ENCODE measurements at regions not wholly inside any gene's neighbourhood (a gene's known extent, or its start where the extent isn't known, plus 50 kb on each side); places are given as distances from the start of the nearest gene placed in this dataset.
A peak's percentile ranks its signal among the peaks of the same experiment; 100 is the strongest.

GRCh38 chr10:110413903-110414547 is 83.7 kb upstream of the DUSP5 start:
- Histone ChIP-seq H3K4me1 (ENCODE audit: insufficient read depth, low read length) (peaks cover 40% of the 10 kb centered on the region), H3K27ac (ENCODE audit: low read depth in 1 of 2, low read length in 2 of 2) (peak overlapping the region in 1 of 2 donors; percentile 26), H3K36me3 (ENCODE audit: insufficient read depth, low read length) (no peaks in the 10 kb centered on the region), H3K4me3 (ENCODE audit: low read length) (no peak overlapping the region), H3K27me3 (ENCODE audit: control insufficient read depth in 1 of 2, insufficient read depth in 2 of 2, low read length in 2 of 2) (no peaks in the 10 kb centered on the region), H3K9me3 (ENCODE audit: control insufficient read depth in 1 of 2, insufficient read depth in 1 of 2, low read length in 2 of 2) (no peaks in the 10 kb centered on the region)
- ATAC-seq (ENCODE audit: poor library complexity): peak; percentile 21
- POLR2A ChIA-PET: interaction anchor here (0.6 to 1.8 kb wide), 7 partner anchors 15 to 109 kb away, joined by 3 to 8 read pairs (median 3); partner anchors contain the start of genes DUSP5 and SMNDC1
- Mint-ChIP-seq H3K4me1 (ENCODE audit: low read depth) (peaks cover 20% of the 10 kb centered on the region), H3K9me3 (no peaks in the 10 kb centered on the region), H3K27ac (peak overlapping the region; percentile 79), H3K4me3 (peak overlapping the region; percentile 3), H3K27me3 (no peaks in the 10 kb centered on the region), H3K36me3 (ENCODE audit: low read depth) (no peaks in the 10 kb centered on the region)
- intact Hi-C loops (cut with DNase I, micrococcal nuclease): loop anchor here in 1 of 2 experiments (1.0 to 2.0 kb wide), 2 partner anchors 58 to 83 kb away; partner anchors contain the start of gene DUSP5
- no peak for TF ChIP-seq CTCF (IDR thresholded peaks at IDR 0.05)
- CTCF ChIA-PET: interaction anchor here (0.7 to 1.5 kb wide), 4 partner anchors 12 to 86 kb away, joined by 3 to 8 read pairs (median 3); no protein-coding TSS in a partner anchor
- DNase-seq: no peak

DNA sequence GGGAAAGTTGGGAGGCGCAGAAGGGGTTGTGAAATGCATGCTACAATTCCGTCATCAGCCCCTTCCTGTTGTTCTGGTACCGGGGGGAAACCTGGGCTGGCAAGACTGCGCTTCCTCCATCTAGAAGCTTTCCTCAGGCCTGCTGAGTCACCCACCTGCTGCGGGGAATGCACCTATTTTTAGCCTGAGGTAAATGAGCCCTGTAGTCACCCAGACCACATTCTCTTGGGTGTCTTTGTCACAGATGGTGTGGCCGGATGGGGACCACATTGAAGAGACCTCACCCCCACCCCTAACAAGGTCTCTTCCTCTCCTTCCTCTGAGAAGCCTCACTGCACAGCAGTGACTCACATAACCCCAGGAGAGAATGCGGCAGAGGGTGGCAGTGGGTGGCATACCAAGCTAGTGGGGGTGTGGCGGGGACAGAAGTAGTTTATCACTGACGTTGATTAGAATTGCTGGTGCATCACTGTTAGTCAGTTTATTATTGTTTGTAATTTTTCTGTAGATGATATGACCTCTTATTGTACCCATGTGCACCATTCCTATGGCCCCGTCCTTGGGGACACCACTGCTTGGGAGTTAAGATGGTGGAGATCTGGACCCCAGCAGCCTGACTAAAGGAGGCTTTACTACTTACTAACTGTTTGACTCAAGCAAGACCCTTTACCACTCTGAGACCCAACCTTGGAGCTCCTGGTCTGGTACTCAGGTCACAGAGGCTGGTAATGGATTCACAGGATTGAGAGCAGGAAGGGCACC is 83.0 kb upstream of the DUSP5 start:
- H3K27ac Mint-ChIP-seq: peak overlapping the region; percentile 79
- Histone ChIP-seq H3K27ac (ENCODE audit: low read depth in 1 of 2, low read length in 2 of 2) (peak overlapping the region in 1 of 2 donors; percentile 26), H3K27me3 (ENCODE audit: control insufficient read depth in 1 of 2, insufficient read depth in 2 of 2, low read length in 2 of 2) (no peaks in the 10 kb centered on the region), H3K36me3 (ENCODE audit: insufficient read depth, low read length) (no peaks in the 10 kb centered on the region), H3K9me3 (ENCODE audit: control insufficient read depth in 1 of 2, insufficient read depth in 1 of 2, low read length in 2 of 2) (no peaks in the 10 kb centered on the region), H3K4me3 (ENCODE audit: low read length) (no peak overlapping the region), H3K4me1 (ENCODE audit: insufficient read depth, low read length) (peaks cover 47% of the 10 kb centered on the region)
- H3K4me1 Mint-ChIP-seq (ENCODE audit: low read depth): peaks cover 20% of the 10 kb centered on the region
- TF ChIP-seq CTCF (IDR thresholded peaks at IDR 0.05): no peak
- no peaks in the 10 kb centered on the region for H3K36me3 Mint-ChIP-seq (ENCODE audit: low read depth)
- CTCF ChIA-PET: interaction anchor here (0.7 to 1.5 kb wide), 4 partner anchors 11 to 85 kb away, joined by 3 to 8 read pairs (median 3); no protein-coding TSS in a partner anchor
- peak; percentile 60 to 96 (median 82) for DNase-seq
- intact Hi-C loops (cut with DNase I, micrococcal nuclease): loop anchor here (1.0 to 5.0 kb wide), 3 partner anchors 58 to 82 kb away; partner anchors contain the start of gene DUSP5 (in 1 of the 2)
- H3K27me3 Mint-ChIP-seq: no peaks in the 10 kb centered on the region
- peak overlapping the region; percentile 22 for H3K4me3 Mint-ChIP-seq
- no peaks in the 10 kb centered on the region for H3K9me3 Mint-ChIP-seq
- ATAC-seq (ENCODE audit: poor library complexity): peak; percentile 95
- POLR2A ChIA-PET: interaction anchor here (0.7 to 1.8 kb wide), 7 partner anchors 14 to 112 kb away, joined by 3 to 8 read pairs (median 3); partner anchors contain the start of genes DUSP5 and SMNDC1

- ChIA-PET POLR2A (interaction anchor here (0.7 to 1.8 kb wide), 3 partner anchors 13 to 87 kb away, joined by 3 to 7 read pairs (median 4); partner anchors contain the start of gene DUSP5), CTCF (no interaction called here)
- DNase-seq (no peak), ATAC-seq (ENCODE audit: poor library complexity) (no peak)
- H3K27ac Mint-ChIP-seq: no peak overlapping the region
- Histone ChIP-seq H3K4me1 (ENCODE audit: insufficient read depth, low read length) (peaks cover 55% of the 10 kb centered on the region), H3K36me3 (ENCODE audit: insufficient read depth, low read length) (no peaks in the 10 kb centered on the region), H3K4me3 (ENCODE audit: low read length) (no peak overlapping the region), H3K27ac (ENCODE audit: low read depth in 1 of 2, low read length in 2 of 2) (no peak overlapping the region), H3K9me3 (ENCODE audit: control insufficient read depth in 1 of 2, insufficient read depth in 1 of 2, low read length in 2 of 2) (no peaks in the 10 kb centered on the region), H3K27me3 (ENCODE audit: control insufficient read depth in 1 of 2, insufficient read depth in 2 of 2, low read length in 2 of 2) (no peaks in the 10 kb centered on the region)
- H3K9me3 Mint-ChIP-seq: no peaks in the 10 kb centered on the region
- no peak for TF ChIP-seq CTCF (IDR thresholded peaks at IDR 0.05)
- intact Hi-C loops (cut with DNase I, micrococcal nuclease): loop anchor here (2.0 to 5.0 kb wide), 2 partner anchors 76 to 81 kb away; partner anchors contain the start of gene DUSP5 (in 1 of the 2)
- no peak overlapping the region for H3K4me3 Mint-ChIP-seq
- H3K36me3 Mint-ChIP-seq (ENCODE audit: low read depth): no peaks in the 10 kb centered on the region
- H3K27me3 Mint-ChIP-seq: no peaks in the 10 kb centered on the region
- H3K4me1 Mint-ChIP-seq (ENCODE audit: low read depth): peaks cover 27% of the 10 kb centered on the region
These were observed 81.9 kb upstream of the DUSP5 start for GRCh38 chr10:110415809-110416208.
